ENCODE measurements at regions not wholly inside any gene's neighbourhood (a gene's known extent, or its start where the extent isn't known, plus 50 kb on each side); places are given as distances from the start of the nearest gene placed in this dataset.

- H3K4me1 Mint-ChIP-seq: peaks cover 18% of the 10 kb centered on the region
- Histone ChIP-seq H3K9me3 (replicated peaks in 1 of 2; ENCODE audit: control insufficient read depth in 1 of 2, insufficient read depth in 1 of 2, low read length in 2 of 2) (no peaks in the 10 kb centered on the region), H3K9ac (ENCODE audit: insufficient read depth, low read length, poor library complexity, severe bottlenecking) (peak overlapping the region; percentile 19), H3K4me2 (replicated peaks; ENCODE audit: extremely low read depth, low read length, poor library complexity, severe bottlenecking) (no peak overlapping the region), H3K27me3 (ENCODE audit: control insufficient read depth in 2 of 2, insufficient read depth in 2 of 2, low read length in 2 of 2) (no peaks in the 10 kb centered on the region), H3K4me1 (ENCODE audit: control insufficient read depth in 1 of 2, insufficient read depth in 2 of 2, low read length in 2 of 2) (peaks cover 13% of the 10 kb centered on the region in 2 donors), H3K27ac (ENCODE audit: low read depth in 1 of 2, low read length in 2 of 2) (peak overlapping the region in 1 of 2 donors; percentile 67), H3K79me2 (ENCODE audit: insufficient read depth, low read length) (no peaks in the 10 kb centered on the region), H4K20me1 (ENCODE audit: insufficient read depth, low read length) (no peaks in the 10 kb centered on the region), H3K36me3 (replicated peaks in 1 of 2; ENCODE audit: control insufficient read depth in 1 of 2, insufficient read depth in 2 of 2, low read length in 2 of 2) (no peaks in the 10 kb centered on the region), H2AFZ (ENCODE audit: insufficient read depth, low read depth, low read length, poor library complexity, severe bottlenecking) (peak overlapping the region; percentile 18), H3K4me3 (replicated peaks in 1 of 3; ENCODE audit: low read depth in 2 of 3, low read length in 3 of 3) (no peak overlapping the region)
- no peaks in the 10 kb centered on the region for H3K36me3 Mint-ChIP-seq
- WGBS (ENCODE audit: insufficient coverage): 8% methylated on average over 3 of the region's 3 CpGs
- TF ChIP-seq CTCF (IDR thresholded peaks at IDR 0.05): no peak
- intact Hi-C loops (cut with micrococcal nuclease): loop anchor here (5.0 to 10.0 kb wide), 3 partner anchors 84 to 161 kb away; no protein-coding TSS in a partner anchor
- peak overlapping the region; percentile 47 to 92 (median 81) for H3K27ac Mint-ChIP-seq
- peaks cover 0 to 4% (median 0%) of the 10 kb centered on the region in 7 donors for H3K9me3 Mint-ChIP-seq
- peaks cover 0 to 2% (median 0%) of the 10 kb centered on the region in 3 donors for H3K27me3 Mint-ChIP-seq (ENCODE audit: low read depth in 3 of 3)
- H3K4me3 Mint-ChIP-seq: no peak overlapping the region
- peak; percentile 93 to 98 (median 93) for DNase-seq
Measured at GRCh38 chr9:99433555-99433954, 211.5 kb downstream of the SEC61B start.

GRCh38 chr9:99436616-99437015, 214.5 kb downstream of the SEC61B start:
- Histone ChIP-seq H3K4me1 (ENCODE audit: control insufficient read depth in 1 of 2, insufficient read depth in 2 of 2, low read length in 2 of 2) (peaks cover 9 to 13% of the 10 kb centered on the region in 2 donors), H3K9ac (ENCODE audit: insufficient read depth, low read length, poor library complexity, severe bottlenecking) (no peak overlapping the region), H3K4me2 (replicated peaks; ENCODE audit: extremely low read depth, low read length, poor library complexity, severe bottlenecking) (no peak overlapping the region), H3K27ac (ENCODE audit: low read depth in 1 of 2, low read length in 2 of 2) (no peak overlapping the region), H2AFZ (ENCODE audit: insufficient read depth, low read depth, low read length, poor library complexity, severe bottlenecking) (no peak overlapping the region), H3K79me2 (ENCODE audit: insufficient read depth, low read length) (no peaks in the 10 kb centered on the region), H4K20me1 (ENCODE audit: insufficient read depth, low read length) (no peaks in the 10 kb centered on the region), H3K4me3 (replicated peaks in 1 of 3; ENCODE audit: low read depth in 2 of 3, low read length in 3 of 3) (no peak overlapping the region), H3K9me3 (replicated peaks in 1 of 2; ENCODE audit: control insufficient read depth in 1 of 2, insufficient read depth in 1 of 2, low read length in 2 of 2) (no peaks in the 10 kb centered on the region), H3K36me3 (replicated peaks in 1 of 2; ENCODE audit: control insufficient read depth in 1 of 2, insufficient read depth in 2 of 2, low read length in 2 of 2) (no peaks in the 10 kb centered on the region), H3K27me3 (ENCODE audit: control insufficient read depth in 2 of 2, insufficient read depth in 2 of 2, low read length in 2 of 2) (no peaks in the 10 kb centered on the region)
- Mint-ChIP-seq H3K9me3 (peaks cover 0 to 6% (median 2%) of the 10 kb centered on the region in 7 donors), H3K27me3 (ENCODE audit: low read depth in 3 of 3) (peaks cover 0 to 3% (median 3%) of the 10 kb centered on the region in 3 donors), H3K4me3 (no peak overlapping the region), H3K36me3 (no peaks in the 10 kb centered on the region), H3K27ac (no peak overlapping the region), H3K4me1 (peaks cover 14% of the 10 kb centered on the region)
- intact Hi-C loops (cut with micrococcal nuclease): loop anchor here in 1 of 2 donors (10.0 kb wide), 1 partner anchor 158 kb away; no protein-coding TSS in a partner anchor
- no CpG with 5 or more reads among the region's 5 CpGs for WGBS (ENCODE audit: insufficient coverage)
- TF ChIP-seq CTCF (IDR thresholded peaks at IDR 0.05): no peak
- DNase-seq: no peak

All from CD14-positive monocyte (primary cell).